Epithelial cell of proximal tubule (primary cell): ENCODE measurements at regions not wholly inside any gene's neighbourhood (a gene's known extent, or its start where the extent isn't known, plus 50 kb on each side); places are given as distances from the start of the nearest gene placed in this dataset.
A peak's percentile ranks its signal among the peaks of the same experiment; 100 is the strongest.
"Not testable (repeated sequence)": the region's sequence is repeated elsewhere in the genome, so short reads cannot be mapped to it uniquely, and the experiment has no call there.

Experiments
- DNase-seq: peaks from one replicate; pipeline ENCODE4 v3.0.0-alpha.2; 2011; ENCODE audit warnings: low read depth
- H3K4me3 ChIP-seq: 2 replicates; pipeline ENCODE4 v1.5.1; 2011; ENCODE audit warnings: low read depth, mild to moderate bottlenecking, low read length
- CTCF ChIP-seq: conservative IDR thresholded peaks from 2 replicates; pipeline ENCODE4 v1.5.1; 2012; ENCODE audit warnings: low read depth, mild to moderate bottlenecking, low read length

GRCh38 chr3:59237121-59237520 is 187.3 kb upstream of the CFAP20DC start:
- no peak for TF ChIP-seq CTCF
- no peak for DNase-seq
- no peak overlapping the region for H3K4me3 ChIP-seq

- no peak for DNase-seq
- H3K4me3 ChIP-seq, result no peak overlapping the region
- no peak for TF ChIP-seq CTCF
Measured at GRCh38 chr3:59235634-59236012, 185.8 kb upstream of the CFAP20DC start.

- no peak for TF ChIP-seq CTCF
- no peak overlapping the region for H3K4me3 ChIP-seq
- no peak for DNase-seq
Measured at GRCh38 chr3:59234884-59235633, 185.2 kb upstream of the CFAP20DC start.

GRCh38 chr3:59230379-59230778 is 180.6 kb upstream of the CFAP20DC start:
- H3K4me3 ChIP-seq, DNase-seq: not testable (repeated sequence)

- no peak overlapping the region for H3K4me3 ChIP-seq
- DNase-seq, result no peak
- no peak for TF ChIP-seq CTCF
Measured at GRCh38 chr3:59213860-59214259, 164.0 kb upstream of the CFAP20DC start.

GRCh38 chr3:59212128-59212779 is 162.4 kb upstream of the CFAP20DC start:
- peak; percentile 67 for TF ChIP-seq CTCF
- DNase-seq, result no peak
- H3K4me3 ChIP-seq, result no peak overlapping the region

GRCh38 chr3:59210260-59210659 is 160.4 kb upstream of the CFAP20DC start:
- TF ChIP-seq CTCF, result no peak
- DNase-seq, result no peak
- H3K4me3 ChIP-seq, result no peak overlapping the region
